ENCODE measurements at regions not wholly inside any gene's neighbourhood (a gene's known extent, or its start where the extent isn't known, plus 50 kb on each side); places are given as distances from the start of the nearest gene placed in this dataset.

DNA sequence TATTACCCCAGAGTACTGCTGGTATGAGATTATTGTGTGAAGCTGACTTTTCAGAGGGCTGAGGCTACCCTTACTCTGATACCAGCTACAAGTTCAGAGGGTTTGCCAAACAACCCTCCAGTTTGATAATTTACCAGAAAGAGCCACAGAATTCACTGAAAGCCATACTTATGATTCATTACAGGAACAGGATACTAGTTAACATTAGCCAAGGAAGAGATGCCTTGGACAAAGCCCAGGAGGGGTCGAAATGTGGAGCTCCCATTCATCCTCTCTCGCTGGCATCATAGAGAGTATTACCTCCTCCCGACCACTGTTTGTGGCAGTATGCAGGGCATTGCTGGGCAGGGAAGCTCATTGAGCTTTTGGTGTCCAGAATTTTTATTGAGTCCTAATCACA, 364.3 kb downstream of the KCNRG start:
- TF ChIP-seq, protein P1, sequence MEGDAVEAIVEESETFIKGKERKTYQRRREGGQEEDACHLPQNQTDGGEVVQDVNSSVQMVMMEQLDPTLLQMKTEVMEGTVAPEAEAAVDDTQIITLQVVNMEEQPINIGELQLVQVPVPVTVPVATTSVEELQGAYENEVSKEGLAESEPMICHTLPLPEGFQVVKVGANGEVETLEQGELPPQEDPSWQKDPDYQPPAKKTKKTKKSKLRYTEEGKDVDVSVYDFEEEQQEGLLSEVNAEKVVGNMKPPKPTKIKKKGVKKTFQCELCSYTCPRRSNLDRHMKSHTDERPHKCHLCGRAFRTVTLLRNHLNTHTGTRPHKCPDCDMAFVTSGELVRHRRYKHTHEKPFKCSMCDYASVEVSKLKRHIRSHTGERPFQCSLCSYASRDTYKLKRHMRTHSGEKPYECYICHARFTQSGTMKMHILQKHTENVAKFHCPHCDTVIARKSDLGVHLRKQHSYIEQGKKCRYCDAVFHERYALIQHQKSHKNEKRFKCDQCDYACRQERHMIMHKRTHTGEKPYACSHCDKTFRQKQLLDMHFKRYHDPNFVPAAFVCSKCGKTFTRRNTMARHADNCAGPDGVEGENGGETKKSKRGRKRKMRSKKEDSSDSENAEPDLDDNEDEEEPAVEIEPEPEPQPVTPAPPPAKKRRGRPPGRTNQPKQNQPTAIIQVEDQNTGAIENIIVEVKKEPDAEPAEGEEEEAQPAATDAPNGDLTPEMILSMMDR (IDR thresholded peaks at IDR 0.05): no peak
- no peak for TF ChIP-seq POLR2A (IDR thresholded peaks at IDR 0.05)

All from vagina (tissue), 2 donors.